GM21390 (cell line): ENCODE measurements at regions not wholly inside any gene's neighbourhood (a gene's known extent, or its start where the extent isn't known, plus 50 kb on each side); places are given as distances from the start of the nearest gene placed in this dataset.
"Not testable (repeated sequence)": the region's sequence is repeated elsewhere in the genome, so short reads cannot be mapped to it uniquely, and the experiment has no call there.

ENCODE experiments used
- ATAC-seq: cut with Tn5 transposase; IDR thresholded peaks from one replicate; pipeline ENCODE4 v1.9.1; 2021; ENCODE audit not compliant: unreplicated experiment

DNA sequence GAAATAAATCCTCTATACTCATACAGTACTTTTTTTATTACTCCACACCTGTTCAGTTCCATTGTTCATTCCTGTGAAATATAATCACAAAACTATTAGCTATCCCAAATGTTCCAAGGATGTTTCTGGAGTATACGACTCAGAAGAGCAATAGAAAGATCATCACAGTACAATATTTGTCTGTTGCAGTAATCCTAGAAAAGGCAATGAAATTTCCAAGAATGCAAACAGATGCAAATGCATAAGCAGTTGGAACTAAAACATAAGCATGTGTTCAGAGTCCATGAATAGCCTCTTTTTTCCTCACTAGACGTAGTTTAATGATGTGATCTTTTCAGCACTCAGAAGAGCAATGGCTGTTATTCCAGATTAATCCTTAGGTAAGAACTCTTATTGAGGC lies 55.2 kb downstream of the RTL3 start:
- no peak for ATAC-seq

DNA sequence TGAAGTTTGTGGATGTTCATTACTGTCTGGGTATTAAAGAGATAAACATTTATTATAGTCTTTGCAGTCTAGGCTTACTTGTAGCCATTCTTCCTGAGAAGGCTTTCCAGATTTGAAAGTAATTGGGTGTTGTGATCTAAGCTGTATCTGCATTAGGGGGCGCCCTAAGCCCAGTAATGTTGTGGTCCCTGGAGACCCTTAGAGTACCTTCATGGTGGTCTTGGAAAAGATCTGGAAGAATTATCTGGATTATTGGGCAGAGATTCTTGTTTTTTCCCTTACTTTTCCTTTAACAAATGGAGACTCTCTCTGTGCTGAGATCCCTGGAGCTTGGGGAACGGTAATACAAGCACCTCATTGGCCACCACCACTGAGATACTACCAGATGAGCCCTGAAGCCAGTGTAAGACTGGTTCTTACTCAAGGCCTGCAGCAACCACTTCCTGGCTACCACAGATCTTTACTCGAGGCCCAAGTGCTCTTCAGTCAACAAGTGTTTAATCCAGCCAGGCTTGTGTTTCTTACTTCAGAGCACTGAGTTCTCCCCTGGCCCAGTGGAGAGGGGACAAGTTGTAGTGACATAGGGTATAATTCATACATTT lies 63.1 kb downstream of the RTL3 start:
- no peak for ATAC-seq

DNA sequence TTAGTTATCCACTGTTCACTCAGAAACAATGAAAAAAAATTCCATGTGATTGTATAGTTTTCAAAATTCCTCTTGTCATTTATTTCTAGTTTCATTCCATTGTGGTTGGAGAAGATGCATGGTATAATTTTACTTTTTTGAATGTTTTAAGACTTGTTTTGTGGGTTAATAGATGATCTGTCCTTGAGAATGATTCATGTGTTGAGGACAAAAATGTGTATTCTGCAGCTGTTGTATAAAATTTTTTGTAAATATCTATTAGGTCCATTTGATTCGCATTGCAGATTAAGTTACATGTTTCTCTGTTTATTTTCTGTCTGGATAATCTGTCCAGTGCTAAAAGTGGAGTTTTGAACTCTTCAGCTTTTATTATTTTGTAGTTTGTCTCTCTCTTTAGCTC lies 65.4 kb downstream of the RTL3 start:
- ATAC-seq: no peak

DNA sequence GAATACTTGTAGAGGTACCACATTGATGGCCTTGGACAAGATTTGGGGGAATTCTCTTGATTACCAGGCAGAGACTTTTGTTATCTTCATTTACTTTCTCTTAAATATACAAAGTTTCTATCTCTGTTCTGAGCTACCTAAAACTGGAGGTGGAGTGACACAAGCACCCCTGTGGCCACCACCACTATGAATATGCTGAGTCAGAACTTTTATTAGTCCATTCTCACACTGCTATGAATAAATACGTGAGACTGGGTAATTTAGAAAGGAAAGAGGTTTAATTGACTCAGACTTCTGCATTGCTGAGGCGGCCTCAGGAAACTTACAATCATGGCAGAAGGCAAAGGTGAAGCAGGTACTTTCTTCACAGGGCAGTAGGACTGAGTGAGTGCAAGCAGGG lies 67.1 kb downstream of the RTL3 start:
- no peak for ATAC-seq

DNA sequence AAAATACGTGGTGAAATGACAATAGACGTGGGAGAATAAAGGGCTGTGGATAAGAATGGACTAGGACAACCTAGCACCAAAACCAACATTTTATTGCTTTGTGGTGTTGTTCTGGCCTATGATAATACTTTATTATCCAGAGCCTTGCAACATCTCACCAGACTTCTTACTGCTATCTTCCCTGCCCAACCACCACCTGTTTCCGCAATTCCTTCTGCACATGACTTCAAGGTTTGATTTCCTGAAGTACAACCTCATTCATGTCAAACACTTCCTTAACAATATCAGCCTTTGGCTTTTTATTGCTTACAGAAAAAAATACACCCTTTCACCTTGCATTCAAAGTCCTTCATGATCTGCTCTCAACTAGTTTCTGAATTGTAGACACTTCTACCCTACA lies 84.8 kb downstream of the RTL3 start:
- no peak for ATAC-seq

DNA sequence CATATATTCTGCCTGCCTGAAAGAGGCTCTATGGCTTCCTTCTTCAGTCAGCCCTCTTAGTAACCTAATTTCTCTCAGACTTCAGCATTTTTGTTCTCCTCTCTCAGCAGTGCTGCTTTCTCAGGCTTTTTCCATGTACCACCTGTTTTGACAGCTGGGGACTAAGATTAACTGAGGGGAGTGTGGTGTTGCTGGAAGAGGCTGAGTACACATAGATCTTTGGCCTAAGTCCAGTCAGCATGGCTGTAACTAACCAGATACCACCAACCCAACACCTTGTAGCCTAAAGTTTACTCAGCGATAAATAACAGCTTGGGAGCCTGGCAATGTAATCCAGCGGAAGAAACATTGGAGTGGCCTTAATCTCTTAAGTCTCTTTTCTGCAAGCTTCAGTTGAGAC lies 85.5 kb downstream of the RTL3 start:
- ATAC-seq: no peak

DNA sequence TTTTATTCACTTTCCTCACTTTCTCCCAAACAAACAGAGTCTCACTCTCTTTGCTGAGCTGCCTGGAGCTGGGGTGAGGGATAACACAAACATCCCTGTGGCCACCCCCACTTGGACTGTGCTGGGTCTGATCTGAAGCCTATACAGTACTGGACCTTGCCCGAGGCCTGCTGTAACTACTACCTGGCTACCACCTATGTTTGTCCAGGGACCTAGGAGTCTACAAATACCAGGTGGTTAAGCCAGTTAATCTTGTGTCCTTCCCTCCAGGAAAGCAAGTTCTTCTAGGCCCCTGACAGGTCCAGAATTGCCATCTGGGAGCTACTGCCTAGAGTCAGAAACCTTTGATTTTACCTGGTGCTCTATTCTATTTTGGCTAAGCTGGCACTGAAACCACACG lies 87.3 kb downstream of the RTL3 start:
- no peak for ATAC-seq

DNA sequence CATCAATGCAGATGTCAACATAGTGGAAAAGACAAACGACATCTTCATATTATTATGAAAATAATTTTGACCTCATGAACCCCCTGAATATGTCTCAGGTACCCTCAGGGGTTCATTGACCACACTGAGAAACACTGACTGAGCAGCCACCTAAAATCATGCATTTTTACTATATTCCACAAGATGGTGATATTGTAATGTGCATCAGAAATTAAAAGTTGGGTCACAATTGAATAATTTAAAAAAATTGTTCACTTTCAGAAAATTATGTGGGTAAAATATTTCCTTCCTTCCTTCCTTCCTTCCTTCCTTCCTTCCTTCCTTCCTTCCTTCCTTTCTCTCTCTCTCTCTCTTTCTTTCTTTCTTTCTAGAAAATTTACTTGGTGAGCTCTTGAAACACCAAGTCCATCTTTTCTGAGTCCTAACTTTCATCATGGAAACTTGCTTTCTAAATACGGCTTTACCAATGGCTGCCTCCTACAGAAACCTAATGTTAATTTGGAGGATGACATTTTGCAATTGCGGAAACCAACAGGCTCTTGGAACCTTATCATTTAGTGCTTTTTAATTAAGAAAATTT lies 103.6 kb downstream of the RTL3 start:
- no peak for ATAC-seq

DNA sequence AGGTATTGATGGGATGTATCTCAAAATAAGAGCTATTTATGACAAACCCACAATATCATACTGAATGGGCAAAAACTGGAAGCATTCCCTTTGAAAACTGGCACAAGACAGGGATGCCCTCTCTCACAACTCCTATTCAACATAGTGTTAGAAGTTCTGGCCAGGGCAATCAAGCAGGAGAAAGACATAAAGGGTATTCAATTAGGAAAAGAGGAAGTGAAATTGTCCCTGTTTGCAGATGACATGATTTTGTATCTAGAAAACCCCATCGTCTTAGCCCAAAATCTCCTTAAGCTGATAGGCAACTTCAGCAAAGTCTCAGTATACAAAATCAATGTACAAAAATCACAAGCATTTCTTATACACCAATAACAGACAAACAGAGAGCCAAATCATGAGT lies 106.5 kb downstream of the RTL3 start:
- not testable (repeated sequence) for ATAC-seq

DNA sequence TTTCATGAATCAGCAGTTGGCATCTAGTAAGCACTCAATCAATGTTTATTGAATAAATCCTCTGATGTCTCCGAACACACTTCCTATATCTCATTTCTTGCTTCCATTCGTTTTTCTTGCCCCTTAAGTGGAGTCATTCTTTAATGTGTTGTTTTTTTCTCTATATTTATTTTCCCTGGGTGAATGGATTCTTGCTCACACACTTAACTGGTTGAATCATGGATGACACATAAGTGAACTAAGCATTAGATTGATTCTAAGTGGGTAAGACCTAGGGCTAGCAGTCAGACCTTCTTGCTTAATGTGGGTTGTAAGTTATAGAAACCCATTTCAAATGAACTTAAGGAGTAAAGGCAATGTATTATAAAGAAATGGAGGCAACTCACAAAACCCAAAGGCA lies 111.1 kb downstream of the RTL3 start:
- ATAC-seq: no peak

DNA sequence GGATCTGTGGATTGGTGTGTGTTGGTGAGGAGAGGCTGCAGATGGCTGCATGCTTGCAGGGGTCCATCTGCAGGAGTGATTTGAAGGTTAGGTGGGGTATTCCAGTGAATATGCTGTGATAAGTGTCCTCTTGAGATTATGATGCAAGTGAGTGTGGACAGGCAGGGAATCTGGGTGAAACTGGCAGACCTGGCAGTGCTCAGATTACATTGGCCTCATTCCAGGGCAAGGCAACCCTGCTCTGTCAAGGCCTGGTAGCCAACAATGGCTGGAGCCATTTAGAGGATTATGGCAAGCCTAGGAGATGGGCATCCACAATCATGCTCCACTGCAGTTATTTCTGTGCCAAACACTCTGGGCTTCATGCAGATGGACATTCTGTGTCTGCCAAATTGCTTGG lies 113.9 kb downstream of the RTL3 start:
- no peak for ATAC-seq

DNA sequence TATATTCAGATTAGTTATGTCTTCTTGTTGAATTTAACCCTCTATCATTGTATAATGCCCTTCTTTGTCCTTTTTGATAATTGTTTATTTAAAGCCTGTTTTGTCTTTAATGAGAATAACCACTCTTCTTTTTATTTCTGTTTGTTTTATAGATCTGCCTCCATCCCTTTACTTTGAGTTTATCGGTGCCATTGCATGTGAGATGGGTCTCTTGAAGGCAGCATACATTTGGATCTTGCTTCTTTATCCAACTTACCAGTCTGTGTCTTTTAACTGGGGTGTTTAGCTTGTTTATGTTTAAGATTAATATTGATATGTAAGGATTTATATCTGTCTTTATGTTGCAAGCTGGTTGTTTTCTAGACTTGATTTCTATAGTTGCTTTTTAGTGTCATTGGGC lies 115.8 kb downstream of the RTL3 start:
- ATAC-seq: no peak

DNA sequence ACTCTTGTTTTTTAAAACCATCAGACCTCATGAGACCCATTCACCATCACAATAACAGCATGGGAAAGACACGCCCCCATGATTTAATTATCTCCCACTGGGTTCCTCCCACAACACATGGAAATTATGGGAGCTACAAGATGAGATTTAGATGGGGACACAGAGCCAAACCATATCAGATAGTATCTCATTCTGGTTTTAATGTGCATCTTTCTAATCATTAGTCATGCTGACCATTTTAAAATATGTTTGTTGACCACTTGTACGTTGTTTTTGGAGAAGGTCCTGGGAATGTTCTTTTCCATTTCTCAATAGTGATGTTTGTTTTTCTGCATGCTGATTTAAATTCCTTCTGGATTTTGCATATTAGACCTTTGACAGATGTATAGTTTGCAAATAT lies 119.0 kb downstream of the RTL3 start:
- no peak for ATAC-seq

DNA sequence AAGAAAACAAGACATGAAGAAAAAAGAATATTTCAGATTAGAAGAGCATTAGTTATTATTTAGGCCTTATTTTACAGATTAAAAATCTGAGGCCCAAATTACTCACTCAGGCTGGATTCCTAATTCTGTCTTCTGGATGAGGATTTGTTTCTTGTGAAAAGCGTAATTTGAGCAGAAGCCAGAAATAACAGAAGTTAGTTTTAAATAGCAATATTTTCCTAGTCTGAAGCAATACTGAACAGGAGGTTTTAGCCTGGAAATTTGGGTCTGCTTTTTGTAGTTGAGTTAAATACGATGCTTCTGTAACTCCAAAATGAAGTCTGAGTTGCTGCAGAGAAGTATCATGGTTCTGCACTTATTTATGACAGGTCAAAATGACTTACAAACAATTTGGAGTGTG lies 124.9 kb downstream of the RTL3 start:
- ATAC-seq: no peak

DNA sequence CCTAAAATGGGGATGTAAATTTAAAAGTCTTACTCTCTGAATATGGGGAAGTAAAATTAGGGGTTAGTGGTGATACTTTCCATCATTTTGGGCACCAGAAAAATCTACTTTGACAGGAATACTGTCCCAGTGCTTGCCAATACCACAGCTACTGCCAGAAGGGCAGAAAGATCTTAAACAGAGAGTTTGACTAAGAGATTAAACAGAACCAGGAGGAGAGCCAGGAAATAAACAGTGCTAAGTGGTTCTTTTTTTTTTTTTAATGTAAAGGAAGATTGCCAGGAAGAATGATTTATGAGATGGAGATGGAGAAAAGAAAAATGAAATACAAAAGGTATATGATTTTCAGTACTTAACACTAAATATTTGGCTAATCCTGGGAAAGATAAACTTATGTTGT lies 126.8 kb downstream of the RTL3 start:
- no peak for ATAC-seq

DNA sequence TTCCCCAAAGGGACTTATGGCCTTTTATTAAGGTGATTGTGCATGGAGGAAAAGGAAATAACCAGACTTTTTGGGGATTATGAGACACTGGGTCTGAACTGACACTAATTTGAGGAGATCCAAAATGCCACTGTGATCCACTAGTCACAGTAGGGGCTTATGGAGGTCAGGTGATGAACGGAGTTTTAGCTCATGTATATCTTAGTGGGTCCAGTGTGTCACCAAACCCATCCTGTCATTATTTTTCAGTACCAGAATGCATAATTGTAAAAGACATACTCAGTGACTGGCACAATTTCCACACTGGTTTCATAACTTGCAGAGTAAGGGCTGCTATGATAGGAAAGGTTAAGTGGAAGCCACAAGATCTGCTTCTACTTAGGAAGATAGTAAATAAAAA lies 131.3 kb downstream of the RTL3 start:
- ATAC-seq: no peak

DNA sequence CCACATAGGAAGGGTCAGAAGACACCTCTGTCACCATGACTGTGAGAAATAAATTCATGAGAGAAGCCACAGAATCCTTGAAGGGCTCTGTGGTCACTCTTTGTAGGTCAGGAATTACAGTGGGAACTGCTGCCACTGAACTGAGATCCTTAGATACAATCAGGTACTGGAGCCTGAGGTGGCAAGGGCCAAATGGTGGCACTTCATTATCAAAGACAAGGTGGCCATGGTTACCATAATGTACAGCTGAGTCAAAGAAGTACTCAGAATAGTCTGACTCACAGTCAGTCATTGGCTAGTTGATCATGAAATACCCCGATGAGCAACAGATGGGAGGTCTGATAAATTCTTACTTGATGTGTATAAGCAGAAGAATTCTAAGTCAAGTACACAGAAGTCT lies 131.9 kb downstream of the RTL3 start:
- ATAC-seq: no peak

DNA sequence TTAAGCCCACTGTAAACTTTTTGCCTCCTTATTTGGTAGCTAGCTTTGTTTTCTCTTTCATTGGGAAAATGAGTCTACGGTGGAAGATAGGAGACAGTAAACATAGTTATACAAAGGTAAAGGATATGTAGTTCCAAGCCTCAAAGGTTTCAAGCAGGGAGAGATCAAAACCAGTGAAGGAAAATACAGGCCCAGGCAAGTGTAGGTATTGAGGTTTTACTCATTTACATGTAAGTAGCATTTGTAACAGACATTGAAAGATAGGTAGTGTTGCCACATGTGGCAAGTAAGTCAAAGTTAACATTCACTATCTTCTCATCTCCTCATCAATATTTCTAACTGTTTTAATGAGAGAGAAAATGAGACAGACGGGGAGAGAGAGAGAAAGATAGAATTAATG lies 136.5 kb downstream of the RTL3 start:
- ATAC-seq: no peak

DNA sequence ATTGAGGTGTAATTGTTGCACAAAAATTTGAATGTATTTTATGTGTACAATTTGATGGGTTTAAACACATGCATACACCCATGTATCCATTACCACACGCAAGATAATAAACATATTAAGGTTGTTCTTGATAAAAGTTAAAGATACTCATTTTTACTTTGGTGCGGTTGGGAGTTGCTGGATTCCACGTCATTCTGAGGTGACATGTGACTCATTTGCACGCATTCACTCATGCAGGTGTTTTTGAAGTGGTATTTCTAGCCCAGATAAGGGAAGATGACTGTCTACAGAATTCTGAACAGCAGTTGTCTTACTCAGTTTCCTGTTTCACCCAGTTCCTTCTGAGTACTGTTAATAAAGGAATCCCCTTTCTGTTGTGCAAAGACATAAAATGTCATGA lies 142.0 kb downstream of the RTL3 start:
- peak; percentile 70 for ATAC-seq

DNA sequence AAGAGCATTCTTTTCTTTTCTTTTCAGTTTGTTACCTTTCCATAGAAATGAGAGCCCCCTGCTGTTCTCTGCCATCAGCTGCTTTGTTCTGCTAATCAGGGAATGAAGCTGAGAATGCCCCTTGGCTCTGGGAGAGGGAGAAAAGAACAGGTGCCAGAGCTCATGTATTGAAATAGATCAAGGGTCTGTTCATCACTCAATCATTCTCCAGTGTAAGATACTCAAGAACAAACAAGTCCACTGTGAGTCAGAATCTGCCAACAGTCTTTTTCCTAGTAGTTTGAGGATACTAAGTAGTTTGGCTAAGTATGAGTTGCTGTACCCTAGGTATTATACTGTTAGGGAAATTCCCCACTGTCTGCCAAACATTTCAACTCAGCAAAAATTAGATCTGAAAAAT lies 144.3 kb downstream of the RTL3 start:
- ATAC-seq: no peak

DNA sequence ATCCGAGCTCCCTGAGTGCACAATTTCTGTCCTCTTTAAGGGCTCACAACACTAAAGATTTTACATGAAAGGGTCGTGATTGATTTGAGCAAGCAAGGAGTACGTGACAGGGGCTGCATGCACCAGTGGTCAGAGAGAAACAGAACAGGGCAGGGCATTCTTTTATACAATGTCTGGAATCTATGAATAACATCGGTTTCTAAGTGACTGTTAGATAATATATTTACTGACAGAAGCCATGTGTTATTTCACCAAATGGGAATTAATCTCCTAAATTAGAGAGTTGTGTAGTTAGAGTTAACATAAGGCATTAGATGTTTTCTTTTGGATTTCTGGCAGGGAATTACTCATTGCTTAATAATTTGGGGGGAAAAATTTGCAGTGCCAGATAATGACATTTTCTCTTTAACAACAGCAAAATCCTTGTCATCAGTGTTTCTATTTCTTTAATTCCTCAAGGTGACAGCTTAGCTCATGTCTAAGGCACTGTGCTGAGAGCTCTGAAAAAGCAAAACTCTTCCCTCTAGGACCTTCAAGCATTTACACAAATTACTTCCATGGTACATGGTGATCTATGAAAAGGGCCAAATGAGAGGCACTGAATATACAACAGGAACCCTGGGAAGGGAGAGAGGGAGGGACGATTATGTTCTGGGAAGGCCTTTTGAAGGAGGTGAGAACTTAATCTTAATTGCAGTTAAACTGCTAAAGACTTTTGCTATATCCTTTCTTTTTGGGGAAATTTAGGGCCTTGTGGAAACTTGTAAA lies 145.0 kb downstream of the RTL3 start:
- ATAC-seq: no peak

DNA sequence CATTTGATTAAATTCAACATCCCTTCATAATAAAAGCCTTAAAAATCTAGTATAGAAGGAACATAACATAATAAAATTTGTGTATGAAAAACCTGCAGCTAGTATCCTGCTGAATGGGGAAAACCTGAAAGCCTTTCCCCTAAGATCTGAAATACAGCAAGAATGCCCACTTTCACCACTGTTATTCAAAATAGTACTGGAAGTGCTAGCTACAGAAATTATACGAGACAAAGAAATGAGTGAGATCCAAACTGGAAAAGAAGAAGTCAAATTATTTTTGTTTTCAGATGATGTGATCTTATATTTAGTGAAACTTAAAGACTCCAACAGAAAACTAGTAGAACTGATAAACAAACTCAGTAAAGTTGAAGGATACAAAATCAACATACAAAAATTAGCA lies 152.9 kb downstream of the RTL3 start:
- no peak for ATAC-seq

DNA sequence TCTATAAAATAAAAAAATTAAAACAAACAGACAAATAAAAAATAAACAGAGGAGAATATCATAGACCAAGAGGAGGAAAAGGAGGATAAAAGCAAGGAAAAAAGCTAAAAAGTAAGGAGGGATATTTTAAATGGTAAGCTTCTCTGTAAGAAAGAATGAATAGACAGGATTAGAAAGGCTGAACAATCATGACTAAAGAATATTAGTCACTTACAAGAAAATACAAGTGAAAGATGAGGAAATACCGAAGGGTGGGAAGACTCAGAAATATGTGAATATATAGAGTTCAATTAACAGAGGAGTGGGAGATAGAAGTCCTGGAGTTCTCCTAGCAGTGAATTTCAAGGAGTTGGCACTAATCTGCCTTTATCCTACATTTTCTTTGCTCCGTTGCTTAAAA lies 162.6 kb downstream of the RTL3 start:
- no peak for ATAC-seq
